Hepatocyte (in vitro differentiated cells): ENCODE measurements at regions not wholly inside any gene's neighbourhood (a gene's known extent, or its start where the extent isn't known, plus 50 kb on each side); places are given as distances from the start of the nearest gene placed in this dataset.

Experiments
- DNase-seq: peaks from one replicate; pipeline ENCODE4 v3.0.0-alpha.2; 2016; ENCODE audit warnings: low spot score
- H2AFZ ChIP-seq: fragments of 200-600 bp; sonication (generic); 2 replicates; pipeline ENCODE4 v1.6.0; 2016; ENCODE audit warnings: antibody characterized with exemption, mild to moderate bottlenecking
- H3K27ac ChIP-seq: fragments of 200-600 bp; sonication (generic); 2 replicates; pipeline ENCODE4 v1.5.1; 2016; ENCODE audit warnings: mild to moderate bottlenecking
- H3K27me3 ChIP-seq: fragments of 200-600 bp; sonication (generic); 2 replicates; pipeline ENCODE4 v1.6.1; 2016
- H3K36me3 ChIP-seq: fragments of 200-600 bp; sonication (generic); replicated peaks from 2 replicates; pipeline ENCODE4 v1.5.1; 2016; ENCODE audit warnings: low read depth; ENCODE audit not compliant: insufficient read depth
- H3K4me1 ChIP-seq: fragments of 200-600 bp; sonication (generic); 2 replicates; pipeline ENCODE4 v1.5.1; 2016; ENCODE audit warnings: mild to moderate bottlenecking, moderate library complexity; ENCODE audit not compliant: insufficient read depth
- H3K4me2 ChIP-seq: fragments of 200-600 bp; sonication (generic); 2 replicates; pipeline ENCODE4 v1.6.0; 2016
- H3K4me3 ChIP-seq: fragments of 200-600 bp; sonication (generic); 2 replicates; pipeline ENCODE4 v1.5.1; 2016; ENCODE audit warnings: mild to moderate bottlenecking
- H3K79me2 ChIP-seq: fragments of 200-600 bp; sonication (generic); 2 replicates; pipeline ENCODE4 v1.6.0; 2017; ENCODE audit warnings: mild to moderate bottlenecking
- H3K9me2 ChIP-seq: fragments of 200-600 bp; sonication (generic); replicated peaks from 2 replicates; pipeline ENCODE4 v1.6.0; 2017; ENCODE audit warnings: mild to moderate bottlenecking; ENCODE audit not compliant: insufficient read depth
- H3K9me3 ChIP-seq: fragments of 200-600 bp; sonication (generic); 2 replicates; pipeline ENCODE4 v1.5.1; 2016; ENCODE audit warnings: low read depth, mild to moderate bottlenecking
- H4K20me1 ChIP-seq: fragments of 200-600 bp; sonication (generic); 2 replicates; pipeline ENCODE4 v1.6.0; 2016; ENCODE audit warnings: mild to moderate bottlenecking; ENCODE audit not compliant: insufficient read depth, poor library complexity, severe bottlenecking
- EZH2 ChIP-seq: fragments of 200-600 bp; sonication (generic); IDR thresholded peaks from 2 replicates; pipeline ENCODE4 v1.6.1; 2016; ENCODE audit warnings: antibody characterized with exemption, mild to moderate bottlenecking, borderline replicate concordance
- EZH2phosphoT487 ChIP-seq: fragments of 200-600 bp; sonication (generic); IDR thresholded peaks from one replicate; pipeline ENCODE4 v1.6.1; 2018; ENCODE audit warnings: antibody characterized with exemption, mild to moderate bottlenecking, low read depth, moderate library complexity; ENCODE audit not compliant: unreplicated experiment, severe bottlenecking
- WGBS: methylation state at CpG from one replicate; pipeline ENCODE4 v1.1.6; 2016; ENCODE audit warnings: low lambda C conversion rate; ENCODE audit errors: missing lambda C conversion rate; 5-methylcytosine and 5-hydroxymethylcytosine counted together
- TF ChIP-seq, protein P1 (sequence below): fragments of 200-600 bp; sonication (generic); IDR thresholded peaks from 2 replicates; pipeline ENCODE4 v1.5.1; 2016; ENCODE audit warnings: antibody characterized with exemption, mild to moderate bottlenecking; ENCODE audit not compliant: poor library complexity

DNA sequence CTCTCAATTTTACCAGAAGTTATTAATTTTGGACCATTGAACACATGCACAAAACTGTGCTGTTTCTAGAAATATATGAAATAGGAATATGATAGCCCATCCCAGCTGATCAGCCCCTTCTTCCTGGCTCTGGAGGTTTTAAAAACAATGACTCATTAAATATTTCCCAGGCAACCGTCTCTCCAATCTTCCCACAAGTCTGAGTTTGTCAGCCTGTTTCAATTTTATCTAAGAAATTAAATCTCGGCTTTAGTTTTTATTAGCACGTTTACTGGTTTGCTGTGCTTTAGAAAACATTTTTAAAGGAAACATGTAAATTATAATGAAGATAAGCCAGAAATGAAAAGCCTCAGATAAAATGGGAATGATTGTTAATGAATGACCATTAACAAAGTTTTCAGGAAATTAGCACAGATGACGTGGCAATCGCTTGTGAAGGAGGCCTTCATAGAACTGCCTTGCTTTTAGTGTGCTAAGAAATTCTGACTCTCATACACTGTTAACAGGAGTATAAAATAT lies 89.3 kb upstream of the RAP1B start:
- Histone ChIP-seq H3K36me3 (no peaks in the 10 kb centered on the region), H3K4me2 (peak overlapping the region; percentile 17), H3K9me3 (no peaks in the 10 kb centered on the region), H4K20me1 (no peaks in the 10 kb centered on the region), H3K4me3 (no peak overlapping the region), H2AFZ (peak overlapping the region; percentile 2), H3K27ac (peak overlapping the region; percentile 26), H3K4me1 (no peaks in the 10 kb centered on the region), H3K79me2 (no peaks in the 10 kb centered on the region), H3K27me3 (no peaks in the 10 kb centered on the region), H3K9me2 (no peaks in the 10 kb centered on the region)
- peak; percentile 21 for DNase-seq
- no peak for TF ChIP-seq EZH2phosphoT487
- TF ChIP-seq EZH2, result no peak
- TF ChIP-seq, protein P1, sequence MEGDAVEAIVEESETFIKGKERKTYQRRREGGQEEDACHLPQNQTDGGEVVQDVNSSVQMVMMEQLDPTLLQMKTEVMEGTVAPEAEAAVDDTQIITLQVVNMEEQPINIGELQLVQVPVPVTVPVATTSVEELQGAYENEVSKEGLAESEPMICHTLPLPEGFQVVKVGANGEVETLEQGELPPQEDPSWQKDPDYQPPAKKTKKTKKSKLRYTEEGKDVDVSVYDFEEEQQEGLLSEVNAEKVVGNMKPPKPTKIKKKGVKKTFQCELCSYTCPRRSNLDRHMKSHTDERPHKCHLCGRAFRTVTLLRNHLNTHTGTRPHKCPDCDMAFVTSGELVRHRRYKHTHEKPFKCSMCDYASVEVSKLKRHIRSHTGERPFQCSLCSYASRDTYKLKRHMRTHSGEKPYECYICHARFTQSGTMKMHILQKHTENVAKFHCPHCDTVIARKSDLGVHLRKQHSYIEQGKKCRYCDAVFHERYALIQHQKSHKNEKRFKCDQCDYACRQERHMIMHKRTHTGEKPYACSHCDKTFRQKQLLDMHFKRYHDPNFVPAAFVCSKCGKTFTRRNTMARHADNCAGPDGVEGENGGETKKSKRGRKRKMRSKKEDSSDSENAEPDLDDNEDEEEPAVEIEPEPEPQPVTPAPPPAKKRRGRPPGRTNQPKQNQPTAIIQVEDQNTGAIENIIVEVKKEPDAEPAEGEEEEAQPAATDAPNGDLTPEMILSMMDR, result no peak
- 40% methylated on average over 5 of the region's 5 CpGs for WGBS

DNA sequence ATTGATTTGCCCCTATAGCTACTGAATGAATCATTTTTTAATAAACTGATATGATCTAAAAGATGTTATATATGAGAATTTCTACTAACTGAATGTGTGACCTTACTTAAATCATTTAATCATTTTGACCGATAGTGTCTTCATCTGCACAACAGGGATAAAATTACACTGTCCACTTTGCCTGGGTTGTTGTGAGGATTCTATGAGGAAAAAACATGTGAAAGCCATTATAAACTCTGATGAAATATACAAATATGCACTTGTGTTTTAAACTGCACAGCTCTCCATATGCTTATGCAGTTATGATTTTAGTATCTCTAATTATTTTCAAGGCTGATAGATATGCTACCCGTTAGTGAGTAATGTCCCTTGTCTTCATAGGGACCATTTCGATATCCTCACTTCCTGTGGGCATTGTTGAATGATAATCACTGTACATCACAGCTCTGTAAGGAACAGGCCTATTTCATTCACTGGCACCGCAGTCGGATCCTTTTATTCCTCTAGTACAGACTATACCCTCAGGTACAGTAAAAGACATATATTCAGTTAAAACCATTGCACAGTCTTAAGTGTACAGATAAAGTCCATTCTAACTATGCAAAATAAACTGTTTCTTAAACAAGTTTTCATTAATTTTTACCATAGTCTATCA lies 88.7 kb upstream of the RAP1B start:
- Histone ChIP-seq H3K9me2 (no peaks in the 10 kb centered on the region), H3K27me3 (no peaks in the 10 kb centered on the region), H3K4me2 (peak overlapping the region; percentile 17), H3K4me1 (no peaks in the 10 kb centered on the region), H3K27ac (peak overlapping the region; percentile 26), H3K79me2 (no peaks in the 10 kb centered on the region), H3K9me3 (no peaks in the 10 kb centered on the region), H3K36me3 (no peaks in the 10 kb centered on the region), H3K4me3 (no peak overlapping the region), H2AFZ (peak overlapping the region; percentile 2), H4K20me1 (no peaks in the 10 kb centered on the region)
- 85% methylated on average over 5 of the region's 5 CpGs for WGBS
- TF ChIP-seq EZH2phosphoT487, result no peak
- TF ChIP-seq, protein P1, result no peak
- TF ChIP-seq EZH2, result no peak
- DNase-seq, result no peak

DNA sequence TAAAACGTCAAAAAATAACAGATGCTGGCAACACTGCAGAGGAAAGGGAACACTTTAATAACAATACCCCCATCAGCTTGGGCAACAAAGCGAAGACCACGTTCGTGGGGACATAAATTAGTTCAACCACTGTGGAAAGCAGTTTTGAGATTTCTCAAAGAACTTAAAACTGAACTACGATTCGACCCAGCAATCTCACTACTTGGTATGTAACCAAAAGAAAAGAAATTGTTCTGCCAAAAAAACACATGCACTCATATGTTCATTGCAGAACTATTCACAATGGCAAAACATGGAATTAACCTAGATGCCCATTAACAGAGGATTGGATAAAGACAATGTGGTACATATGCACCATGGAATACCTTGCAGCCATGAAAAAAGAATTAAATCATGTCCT lies 81.2 kb upstream of the RAP1B start:
- Histone ChIP-seq H3K79me2 (no peaks in the 10 kb centered on the region), H3K9me3 (no peaks in the 10 kb centered on the region), H3K4me3 (no peak overlapping the region), H3K36me3 (no peaks in the 10 kb centered on the region), H3K27ac (no peak overlapping the region), H3K4me2 (no peak overlapping the region), H3K27me3 (no peaks in the 10 kb centered on the region), H4K20me1 (no peaks in the 10 kb centered on the region), H3K4me1 (no peaks in the 10 kb centered on the region), H3K9me2 (no peaks in the 10 kb centered on the region), H2AFZ (no peak overlapping the region)
- DNase-seq, result no peak
- TF ChIP-seq, protein P1, result no peak
- TF ChIP-seq EZH2phosphoT487 (no peak), EZH2 (no peak)
- 86% methylated on average over 6 of the region's 6 CpGs for WGBS
